ENCODE measurements at regions not wholly inside any gene's neighbourhood (a gene's known extent, or its start where the extent isn't known, plus 50 kb on each side); places are given as distances from the start of the nearest gene placed in this dataset.
"Not testable (repeated sequence)": the region's sequence is repeated elsewhere in the genome, so short reads cannot be mapped to it uniquely, and the experiment has no call there.

DNA sequence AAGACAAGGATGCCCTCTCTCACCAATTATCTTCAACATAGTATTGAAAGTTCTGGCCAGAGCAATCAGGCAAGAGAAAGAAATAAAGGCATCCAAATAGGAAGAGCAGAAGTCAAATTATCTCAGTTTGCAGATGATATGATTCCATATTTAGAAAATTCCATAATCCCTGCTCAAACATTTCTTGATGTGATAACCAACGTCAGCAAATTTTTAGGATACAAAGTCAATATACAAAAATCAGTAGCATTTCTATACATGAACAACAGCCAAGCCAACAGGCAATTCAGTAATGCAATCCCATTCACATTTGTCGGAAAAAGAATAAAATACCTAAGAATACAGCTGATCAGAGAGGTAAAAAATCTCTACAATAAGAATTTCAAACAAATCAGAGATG lies 969.7 kb upstream of the USP15 start:
- no peaks in the 10 kb centered on the region for H3K4me1 ChIP-seq (ENCODE audit: control insufficient read depth, insufficient read depth, low read length, poor library complexity, severe bottlenecking)

GRCh38 chr12:61291647-61292046 lies 968.6 kb upstream of the USP15 start:
- Histone ChIP-seq H3K4me3 (ENCODE audit: extremely low read depth, insufficient read depth, low read length, poor library complexity, severe bottlenecking) (no peak overlapping the region), H3K9me3 (ENCODE audit: control insufficient read depth, low read length) (no peaks in the 10 kb centered on the region), H3K27ac (ENCODE audit: low read depth, low read length, severe bottlenecking) (no peak overlapping the region), H3K4me1 (ENCODE audit: control insufficient read depth, insufficient read depth, low read length, poor library complexity, severe bottlenecking) (no peaks in the 10 kb centered on the region), H3K36me3 (ENCODE audit: control insufficient read depth, insufficient read depth, low read length) (no peaks in the 10 kb centered on the region)
- 71 to 83% methylated on average over 1 of the region's 2 CpGs for WGBS, 2 experiments (ENCODE audit: insufficient coverage in 2 of 2)

More for the DNA sequence above, 969.7 kb upstream of the USP15 start:
- Histone ChIP-seq H3K4me3 (ENCODE audit: extremely low read depth, insufficient read depth, low read length, poor library complexity, severe bottlenecking) (no peak overlapping the region), H3K9me3 (ENCODE audit: control insufficient read depth, low read length) (no peaks in the 10 kb centered on the region), H3K36me3 (ENCODE audit: control insufficient read depth, insufficient read depth, low read length) (no peaks in the 10 kb centered on the region), H3K27ac (ENCODE audit: low read depth, low read length, severe bottlenecking) (no peak overlapping the region)
- WGBS, 2 experiments (ENCODE audit: insufficient coverage in 2 of 2): no CpG with 5 or more reads among the region's 2 CpGs

DNA sequence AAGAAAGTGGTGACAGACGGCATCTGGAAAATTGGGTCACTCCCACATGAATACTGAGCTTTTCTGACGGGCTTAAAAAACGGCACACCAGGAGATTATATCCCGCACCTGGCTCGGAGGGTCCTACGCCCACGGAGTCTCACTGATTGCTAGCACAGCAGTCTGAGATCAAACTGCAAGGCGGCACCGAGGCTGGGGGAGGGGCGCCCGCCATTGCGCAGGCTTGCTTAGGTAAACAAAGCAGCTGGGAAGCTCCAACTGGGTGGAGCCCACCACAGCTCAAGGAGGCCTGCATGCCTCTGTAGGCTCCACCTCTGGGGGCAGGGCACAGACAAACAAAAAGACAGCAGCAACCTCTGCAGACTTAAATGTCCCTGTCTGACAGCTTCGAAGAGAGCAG lies 966.2 kb upstream of the USP15 start:
- 82 to 90% methylated on average over 6 to 11 of the region's 13 CpGs for WGBS, 2 experiments (ENCODE audit: insufficient coverage in 2 of 2)
- H3K9me3 ChIP-seq (ENCODE audit: control insufficient read depth, low read length); H3K27ac ChIP-seq (ENCODE audit: low read depth, low read length, severe bottlenecking); H3K4me3 ChIP-seq (ENCODE audit: extremely low read depth, insufficient read depth, low read length, poor library complexity, severe bottlenecking); H3K4me1 ChIP-seq (ENCODE audit: control insufficient read depth, insufficient read depth, low read length, poor library complexity, severe bottlenecking); H3K36me3 ChIP-seq (ENCODE audit: control insufficient read depth, insufficient read depth, low read length): not testable (repeated sequence)

GRCh38 chr12:61301817-61302216 lies 958.4 kb upstream of the USP15 start:
- Histone ChIP-seq H3K4me1 (ENCODE audit: control insufficient read depth, insufficient read depth, low read length, poor library complexity, severe bottlenecking) (no peaks in the 10 kb centered on the region), H3K36me3 (ENCODE audit: control insufficient read depth, insufficient read depth, low read length) (no peaks in the 10 kb centered on the region), H3K4me3 (ENCODE audit: extremely low read depth, insufficient read depth, low read length, poor library complexity, severe bottlenecking) (no peak overlapping the region), H3K27ac (ENCODE audit: low read depth, low read length, severe bottlenecking) (no peak overlapping the region), H3K9me3 (ENCODE audit: control insufficient read depth, low read length) (no peaks in the 10 kb centered on the region)
- WGBS, 2 experiments (ENCODE audit: insufficient coverage in 2 of 2): no CpG with 5 or more reads among the region's 2 CpGs

DNA sequence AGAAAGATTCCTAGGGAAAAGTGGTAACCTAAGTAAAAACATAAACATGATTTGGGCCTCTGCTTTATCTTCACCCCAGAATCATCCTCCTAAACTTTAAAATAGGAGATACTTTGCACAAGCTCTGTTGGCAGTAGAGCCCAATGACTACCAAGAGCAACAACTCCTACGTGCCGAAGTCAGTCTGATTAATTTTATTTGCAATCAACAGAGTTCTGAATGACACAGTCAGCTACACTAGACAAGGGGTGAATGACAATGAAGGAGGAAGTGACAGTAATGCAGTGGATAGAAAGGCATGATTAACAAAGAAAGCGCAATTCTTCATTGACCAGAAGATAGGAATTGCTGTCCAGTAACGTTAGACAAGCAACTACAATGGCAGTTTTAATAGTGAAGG lies 957.9 kb upstream of the USP15 start:
- 88% methylated on average over 1 of the region's 4 CpGs for WGBS, 2 experiments (ENCODE audit: insufficient coverage in 2 of 2)
- H3K36me3 ChIP-seq (ENCODE audit: control insufficient read depth, insufficient read depth, low read length): no peaks in the 10 kb centered on the region
- H3K27ac ChIP-seq (ENCODE audit: low read depth, low read length, severe bottlenecking): no peak overlapping the region
- no peaks in the 10 kb centered on the region for H3K9me3 ChIP-seq (ENCODE audit: control insufficient read depth, low read length)
- H3K4me1 ChIP-seq (ENCODE audit: control insufficient read depth, insufficient read depth, low read length, poor library complexity, severe bottlenecking): no peaks in the 10 kb centered on the region
- H3K4me3 ChIP-seq (ENCODE audit: extremely low read depth, insufficient read depth, low read length, poor library complexity, severe bottlenecking): no peak overlapping the region

- no peaks in the 10 kb centered on the region for H3K9me3 ChIP-seq (ENCODE audit: control insufficient read depth, low read length)
- WGBS, 2 experiments (ENCODE audit: insufficient coverage in 2 of 2): 79 to 93% methylated on average over 2 of the region's 2 CpGs
- H3K4me1 ChIP-seq (ENCODE audit: control insufficient read depth, insufficient read depth, low read length, poor library complexity, severe bottlenecking): no peaks in the 10 kb centered on the region
- H3K4me3 ChIP-seq (ENCODE audit: extremely low read depth, insufficient read depth, low read length, poor library complexity, severe bottlenecking): no peak overlapping the region
- no peaks in the 10 kb centered on the region for H3K36me3 ChIP-seq (ENCODE audit: control insufficient read depth, insufficient read depth, low read length)
- H3K27ac ChIP-seq (ENCODE audit: low read depth, low read length, severe bottlenecking): no peak overlapping the region
Observed at GRCh38 chr12:61308220-61308619, 952.0 kb upstream of the USP15 start.

- Histone ChIP-seq H3K4me3 (ENCODE audit: extremely low read depth, insufficient read depth, low read length, poor library complexity, severe bottlenecking) (no peak overlapping the region), H3K9me3 (ENCODE audit: control insufficient read depth, low read length) (no peaks in the 10 kb centered on the region), H3K36me3 (ENCODE audit: control insufficient read depth, insufficient read depth, low read length) (no peaks in the 10 kb centered on the region), H3K27ac (ENCODE audit: low read depth, low read length, severe bottlenecking) (no peak overlapping the region), H3K4me1 (ENCODE audit: control insufficient read depth, insufficient read depth, low read length, poor library complexity, severe bottlenecking) (no peaks in the 10 kb centered on the region)
Observed at GRCh38 chr12:61311413-61311812, 948.8 kb upstream of the USP15 start.

GRCh38 chr12:61348871-61349270 lies 911.3 kb upstream of the USP15 start:
- no peak overlapping the region for H3K27ac ChIP-seq (ENCODE audit: low read depth, low read length, severe bottlenecking)
- no peaks in the 10 kb centered on the region for H3K4me1 ChIP-seq (ENCODE audit: control insufficient read depth, insufficient read depth, low read length, poor library complexity, severe bottlenecking)
- H3K4me3 ChIP-seq (ENCODE audit: extremely low read depth, insufficient read depth, low read length, poor library complexity, severe bottlenecking): no peak overlapping the region
- H3K36me3 ChIP-seq (ENCODE audit: control insufficient read depth, insufficient read depth, low read length): no peaks in the 10 kb centered on the region
- no peaks in the 10 kb centered on the region for H3K9me3 ChIP-seq (ENCODE audit: control insufficient read depth, low read length)
- 100% methylated on average over 1 of the region's 3 CpGs; no CpG with 5 or more reads in 1 of the 2 experiments for WGBS, 2 experiments (ENCODE audit: insufficient coverage in 2 of 2)

DNA sequence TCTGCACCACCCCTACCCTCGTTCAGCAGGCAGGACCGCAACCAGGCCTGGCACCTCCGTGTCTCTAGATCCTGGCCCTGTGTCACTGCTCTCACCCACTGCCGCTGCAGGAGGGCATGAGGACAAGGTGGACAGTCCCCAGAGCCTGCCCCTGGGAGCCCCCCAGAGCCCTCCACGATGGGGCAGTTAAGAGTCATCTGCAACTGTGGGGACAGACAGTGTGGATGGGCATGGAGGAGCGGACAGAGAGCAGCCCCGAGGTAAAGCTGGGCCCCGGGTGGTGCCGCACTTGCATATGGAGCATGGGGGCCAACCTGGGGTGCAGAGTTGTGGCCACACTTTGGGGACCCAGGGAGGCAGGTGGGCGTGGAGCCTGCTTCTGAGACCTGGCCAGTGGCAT lies 905.1 kb upstream of the USP15 start:
- WGBS, 2 experiments (ENCODE audit: insufficient coverage in 2 of 2): 88 to 93% methylated on average over 9 of the region's 10 CpGs
- Histone ChIP-seq H3K4me3 (ENCODE audit: extremely low read depth, insufficient read depth, low read length, poor library complexity, severe bottlenecking) (no peak overlapping the region), H3K4me1 (ENCODE audit: control insufficient read depth, insufficient read depth, low read length, poor library complexity, severe bottlenecking) (no peaks in the 10 kb centered on the region), H3K9me3 (ENCODE audit: control insufficient read depth, low read length) (no peaks in the 10 kb centered on the region), H3K36me3 (ENCODE audit: control insufficient read depth, insufficient read depth, low read length) (no peaks in the 10 kb centered on the region), H3K27ac (ENCODE audit: low read depth, low read length, severe bottlenecking) (no peak overlapping the region)

GRCh38 chr12:61356485-61356884 lies 903.7 kb upstream of the USP15 start:
- no peaks in the 10 kb centered on the region for H3K36me3 ChIP-seq (ENCODE audit: control insufficient read depth, insufficient read depth, low read length)
- H3K4me1 ChIP-seq (ENCODE audit: control insufficient read depth, insufficient read depth, low read length, poor library complexity, severe bottlenecking): no peaks in the 10 kb centered on the region
- no peak overlapping the region for H3K27ac ChIP-seq (ENCODE audit: low read depth, low read length, severe bottlenecking)
- H3K4me3 ChIP-seq (ENCODE audit: extremely low read depth, insufficient read depth, low read length, poor library complexity, severe bottlenecking): no peak overlapping the region
- WGBS, 2 experiments (ENCODE audit: insufficient coverage in 2 of 2): 88 to 91% methylated on average over 6 of the region's 6 CpGs
- no peaks in the 10 kb centered on the region for H3K9me3 ChIP-seq (ENCODE audit: control insufficient read depth, low read length)

GRCh38 chr12:61357496-61357895 lies 902.7 kb upstream of the USP15 start:
- 75 to 93% methylated on average over 2 to 3 of the region's 4 CpGs for WGBS, 2 experiments (ENCODE audit: insufficient coverage in 2 of 2)
- no peaks in the 10 kb centered on the region for H3K4me1 ChIP-seq (ENCODE audit: control insufficient read depth, insufficient read depth, low read length, poor library complexity, severe bottlenecking)
- no peaks in the 10 kb centered on the region for H3K9me3 ChIP-seq (ENCODE audit: control insufficient read depth, low read length)
- no peak overlapping the region for H3K4me3 ChIP-seq (ENCODE audit: extremely low read depth, insufficient read depth, low read length, poor library complexity, severe bottlenecking)
- no peaks in the 10 kb centered on the region for H3K36me3 ChIP-seq (ENCODE audit: control insufficient read depth, insufficient read depth, low read length)
- H3K27ac ChIP-seq (ENCODE audit: low read depth, low read length, severe bottlenecking): no peak overlapping the region

GRCh38 chr12:61362037-61362436 lies 898.2 kb upstream of the USP15 start:
- H3K4me1 ChIP-seq (ENCODE audit: control insufficient read depth, insufficient read depth, low read length, poor library complexity, severe bottlenecking): no peaks in the 10 kb centered on the region
- H3K36me3 ChIP-seq (ENCODE audit: control insufficient read depth, insufficient read depth, low read length): no peaks in the 10 kb centered on the region
- no peak overlapping the region for H3K27ac ChIP-seq (ENCODE audit: low read depth, low read length, severe bottlenecking)
- no peaks in the 10 kb centered on the region for H3K9me3 ChIP-seq (ENCODE audit: control insufficient read depth, low read length)
- WGBS, 2 experiments (ENCODE audit: insufficient coverage in 2 of 2): 100% methylated on average over 1 of the region's 3 CpGs; no CpG with 5 or more reads in 1 of the 2 experiments
- H3K4me3 ChIP-seq (ENCODE audit: extremely low read depth, insufficient read depth, low read length, poor library complexity, severe bottlenecking): no peak overlapping the region
